ENCODE measurements at regions not wholly inside any gene's neighbourhood (a gene's known extent, or its start where the extent isn't known, plus 50 kb on each side); places are given as distances from the start of the nearest gene placed in this dataset.

DNA sequence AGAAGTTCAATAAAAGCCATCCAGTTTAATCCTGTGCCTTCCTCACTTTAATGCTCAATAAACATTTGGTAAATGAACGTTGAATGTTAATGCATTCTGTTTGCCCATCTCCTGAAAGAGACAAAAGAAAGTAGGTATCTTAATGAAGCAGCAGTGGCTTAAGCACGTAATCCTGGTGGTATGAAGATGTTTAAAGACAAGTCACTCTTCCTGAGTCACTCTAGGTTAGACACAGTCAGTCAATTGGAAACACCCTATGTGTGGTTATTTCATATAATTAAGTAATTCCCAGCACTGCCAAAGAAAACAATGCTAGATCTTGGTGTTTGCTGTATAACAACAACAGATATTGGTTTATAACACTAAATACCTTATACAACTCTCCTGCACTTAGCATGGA lies 334.0 kb upstream of the FMN2 start:
- Mint-ChIP-seq H3K9me3 (peaks cover 8% of the 10 kb centered on the region), H3K27ac (no peak overlapping the region), H3K36me3 (peaks cover 3% of the 10 kb centered on the region), H3K27me3 (ENCODE audit: low read depth) (no peaks in the 10 kb centered on the region), H3K4me3 (no peak overlapping the region), H3K4me1 (peaks cover 40% of the 10 kb centered on the region)
- DNase-seq (ENCODE audit: low spot score) = no peak
- no peak for ATAC-seq
- POLR2A ChIA-PET = no interaction called here
- CTCF ChIA-PET = no interaction called here
- TF ChIP-seq GRHL2 (CRISPR knock-in tag; IDR thresholded peaks at IDR 0.05; ENCODE audit: insufficient replicate concordance, severe bottlenecking) (no peak), NFYB (CRISPR knock-in tag; conservative IDR thresholded peaks at IDR 0.05; ENCODE audit: low read depth) (no peak), EMX1 (CRISPR knock-in tag; IDR thresholded peaks at IDR 0.05) (no peak), GTF2I (CRISPR knock-in tag; conservative IDR thresholded peaks at IDR 0.05) (no peak), FOXP1 (CRISPR knock-in tag; IDR thresholded peaks at IDR 0.05; ENCODE audit: borderline replicate concordance) (no peak), ZBTB21 (CRISPR knock-in tag; IDR thresholded peaks at IDR 0.05; ENCODE audit: borderline replicate concordance) (no peak), SMAD4 (CRISPR knock-in tag; IDR thresholded peaks at IDR 0.05) (no peak), MYBL2 (CRISPR knock-in tag; IDR thresholded peaks at IDR 0.05) (no peak), SP1 (CRISPR knock-in tag; conservative IDR thresholded peaks at IDR 0.05) (no peak), NR2C2 (CRISPR knock-in tag; IDR thresholded peaks at IDR 0.05) (no peak), TEAD4 (CRISPR knock-in tag; IDR thresholded peaks at IDR 0.05) (no peak), ZNF423 (CRISPR knock-in tag; IDR thresholded peaks at IDR 0.05) (no peak), TP53 (CRISPR knock-in tag; IDR thresholded peaks at IDR 0.05) (no peak), SOX15 (CRISPR knock-in tag; IDR thresholded peaks at IDR 0.05) (no peak), FOXK1 (CRISPR knock-in tag; IDR thresholded peaks at IDR 0.05) (no peak), ZNF121 (CRISPR knock-in tag; IDR thresholded peaks at IDR 0.05) (no peak)
- TF ChIP-seq, protein P1, sequence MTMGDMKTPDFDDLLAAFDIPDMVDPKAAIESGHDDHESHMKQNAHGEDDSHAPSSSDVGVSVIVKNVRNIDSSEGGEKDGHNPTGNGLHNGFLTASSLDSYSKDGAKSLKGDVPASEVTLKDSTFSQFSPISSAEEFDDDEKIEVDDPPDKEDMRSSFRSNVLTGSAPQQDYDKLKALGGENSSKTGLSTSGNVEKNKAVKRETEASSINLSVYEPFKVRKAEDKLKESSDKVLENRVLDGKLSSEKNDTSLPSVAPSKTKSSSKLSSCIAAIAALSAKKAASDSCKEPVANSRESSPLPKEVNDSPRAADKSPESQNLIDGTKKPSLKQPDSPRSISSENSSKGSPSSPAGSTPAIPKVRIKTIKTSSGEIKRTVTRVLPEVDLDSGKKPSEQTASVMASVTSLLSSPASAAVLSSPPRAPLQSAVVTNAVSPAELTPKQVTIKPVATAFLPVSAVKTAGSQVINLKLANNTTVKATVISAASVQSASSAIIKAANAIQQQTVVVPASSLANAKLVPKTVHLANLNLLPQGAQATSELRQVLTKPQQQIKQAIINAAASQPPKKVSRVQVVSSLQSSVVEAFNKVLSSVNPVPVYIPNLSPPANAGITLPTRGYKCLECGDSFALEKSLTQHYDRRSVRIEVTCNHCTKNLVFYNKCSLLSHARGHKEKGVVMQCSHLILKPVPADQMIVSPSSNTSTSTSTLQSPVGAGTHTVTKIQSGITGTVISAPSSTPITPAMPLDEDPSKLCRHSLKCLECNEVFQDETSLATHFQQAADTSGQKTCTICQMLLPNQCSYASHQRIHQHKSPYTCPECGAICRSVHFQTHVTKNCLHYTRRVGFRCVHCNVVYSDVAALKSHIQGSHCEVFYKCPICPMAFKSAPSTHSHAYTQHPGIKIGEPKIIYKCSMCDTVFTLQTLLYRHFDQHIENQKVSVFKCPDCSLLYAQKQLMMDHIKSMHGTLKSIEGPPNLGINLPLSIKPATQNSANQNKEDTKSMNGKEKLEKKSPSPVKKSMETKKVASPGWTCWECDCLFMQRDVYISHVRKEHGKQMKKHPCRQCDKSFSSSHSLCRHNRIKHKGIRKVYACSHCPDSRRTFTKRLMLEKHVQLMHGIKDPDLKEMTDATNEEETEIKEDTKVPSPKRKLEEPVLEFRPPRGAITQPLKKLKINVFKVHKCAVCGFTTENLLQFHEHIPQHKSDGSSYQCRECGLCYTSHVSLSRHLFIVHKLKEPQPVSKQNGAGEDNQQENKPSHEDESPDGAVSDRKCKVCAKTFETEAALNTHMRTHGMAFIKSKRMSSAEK (CRISPR knock-in tag; IDR thresholded peaks at IDR 0.05; ENCODE audit: borderline replicate concordance) = no peak
- TF ChIP-seq, protein P2, sequence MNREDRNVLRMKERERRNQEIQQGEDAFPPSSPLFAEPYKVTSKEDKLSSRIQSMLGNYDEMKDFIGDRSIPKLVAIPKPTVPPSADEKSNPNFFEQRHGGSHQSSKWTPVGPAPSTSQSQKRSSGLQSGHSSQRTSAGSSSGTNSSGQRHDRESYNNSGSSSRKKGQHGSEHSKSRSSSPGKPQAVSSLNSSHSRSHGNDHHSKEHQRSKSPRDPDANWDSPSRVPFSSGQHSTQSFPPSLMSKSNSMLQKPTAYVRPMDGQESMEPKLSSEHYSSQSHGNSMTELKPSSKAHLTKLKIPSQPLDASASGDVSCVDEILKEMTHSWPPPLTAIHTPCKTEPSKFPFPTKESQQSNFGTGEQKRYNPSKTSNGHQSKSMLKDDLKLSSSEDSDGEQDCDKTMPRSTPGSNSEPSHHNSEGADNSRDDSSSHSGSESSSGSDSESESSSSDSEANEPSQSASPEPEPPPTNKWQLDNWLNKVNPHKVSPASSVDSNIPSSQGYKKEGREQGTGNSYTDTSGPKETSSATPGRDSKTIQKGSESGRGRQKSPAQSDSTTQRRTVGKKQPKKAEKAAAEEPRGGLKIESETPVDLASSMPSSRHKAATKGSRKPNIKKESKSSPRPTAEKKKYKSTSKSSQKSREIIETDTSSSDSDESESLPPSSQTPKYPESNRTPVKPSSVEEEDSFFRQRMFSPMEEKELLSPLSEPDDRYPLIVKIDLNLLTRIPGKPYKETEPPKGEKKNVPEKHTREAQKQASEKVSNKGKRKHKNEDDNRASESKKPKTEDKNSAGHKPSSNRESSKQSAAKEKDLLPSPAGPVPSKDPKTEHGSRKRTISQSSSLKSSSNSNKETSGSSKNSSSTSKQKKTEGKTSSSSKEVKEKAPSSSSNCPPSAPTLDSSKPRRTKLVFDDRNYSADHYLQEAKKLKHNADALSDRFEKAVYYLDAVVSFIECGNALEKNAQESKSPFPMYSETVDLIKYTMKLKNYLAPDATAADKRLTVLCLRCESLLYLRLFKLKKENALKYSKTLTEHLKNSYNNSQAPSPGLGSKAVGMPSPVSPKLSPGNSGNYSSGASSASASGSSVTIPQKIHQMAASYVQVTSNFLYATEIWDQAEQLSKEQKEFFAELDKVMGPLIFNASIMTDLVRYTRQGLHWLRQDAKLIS (CRISPR knock-in tag; IDR thresholded peaks at IDR 0.05; ENCODE audit: borderline replicate concordance) = no peak
- TF ChIP-seq, protein P3, sequence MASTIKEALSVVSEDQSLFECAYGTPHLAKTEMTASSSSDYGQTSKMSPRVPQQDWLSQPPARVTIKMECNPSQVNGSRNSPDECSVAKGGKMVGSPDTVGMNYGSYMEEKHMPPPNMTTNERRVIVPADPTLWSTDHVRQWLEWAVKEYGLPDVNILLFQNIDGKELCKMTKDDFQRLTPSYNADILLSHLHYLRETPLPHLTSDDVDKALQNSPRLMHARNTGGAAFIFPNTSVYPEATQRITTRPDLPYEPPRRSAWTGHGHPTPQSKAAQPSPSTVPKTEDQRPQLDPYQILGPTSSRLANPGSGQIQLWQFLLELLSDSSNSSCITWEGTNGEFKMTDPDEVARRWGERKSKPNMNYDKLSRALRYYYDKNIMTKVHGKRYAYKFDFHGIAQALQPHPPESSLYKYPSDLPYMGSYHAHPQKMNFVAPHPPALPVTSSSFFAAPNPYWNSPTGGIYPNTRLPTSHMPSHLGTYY (CRISPR knock-in tag; IDR thresholded peaks at IDR 0.05) = no peak

DNA sequence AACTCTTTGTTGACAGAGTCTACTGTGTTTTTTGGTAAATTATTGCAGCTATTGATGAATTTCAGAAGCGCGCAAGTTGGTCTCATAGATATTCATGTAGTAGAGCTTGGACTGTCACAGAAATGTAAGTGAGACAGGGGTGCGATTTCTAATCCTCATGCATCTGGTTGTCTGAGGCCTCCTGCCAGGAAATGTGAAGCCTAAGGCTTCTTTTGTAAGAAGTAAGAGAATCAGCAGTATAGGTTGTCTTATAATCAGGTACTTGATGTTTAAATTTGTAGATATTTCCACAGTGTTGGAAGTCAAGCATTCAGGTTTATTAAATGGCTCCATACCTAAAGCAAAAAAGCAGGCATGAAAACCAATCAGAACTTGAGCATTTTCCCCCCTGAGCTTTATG lies 332.9 kb upstream of the FMN2 start:
- no peak overlapping the region for H3K27ac Mint-ChIP-seq
- no peaks in the 10 kb centered on the region for H3K27me3 Mint-ChIP-seq (ENCODE audit: low read depth)
- ATAC-seq (no peak), DNase-seq (ENCODE audit: low spot score) (no peak)
- H3K36me3 Mint-ChIP-seq = no peaks in the 10 kb centered on the region; the same call in 1 of the 2 replicates
- H3K4me1 Mint-ChIP-seq = peaks cover 40% of the 10 kb centered on the region
- peaks cover 2% of the 10 kb centered on the region; the same call in 1 of the 2 replicates for H3K9me3 Mint-ChIP-seq
- ChIA-PET CTCF (no interaction called here), POLR2A (no interaction called here)
- H3K4me3 Mint-ChIP-seq = no peak overlapping the region
- TF ChIP-seq ZNF423 (CRISPR knock-in tag; IDR thresholded peaks at IDR 0.05) (no peak), TCF7 (CRISPR knock-in tag; IDR thresholded peaks at IDR 0.05; ENCODE audit: low read depth) (no peak)
- TF ChIP-seq, protein P4, sequence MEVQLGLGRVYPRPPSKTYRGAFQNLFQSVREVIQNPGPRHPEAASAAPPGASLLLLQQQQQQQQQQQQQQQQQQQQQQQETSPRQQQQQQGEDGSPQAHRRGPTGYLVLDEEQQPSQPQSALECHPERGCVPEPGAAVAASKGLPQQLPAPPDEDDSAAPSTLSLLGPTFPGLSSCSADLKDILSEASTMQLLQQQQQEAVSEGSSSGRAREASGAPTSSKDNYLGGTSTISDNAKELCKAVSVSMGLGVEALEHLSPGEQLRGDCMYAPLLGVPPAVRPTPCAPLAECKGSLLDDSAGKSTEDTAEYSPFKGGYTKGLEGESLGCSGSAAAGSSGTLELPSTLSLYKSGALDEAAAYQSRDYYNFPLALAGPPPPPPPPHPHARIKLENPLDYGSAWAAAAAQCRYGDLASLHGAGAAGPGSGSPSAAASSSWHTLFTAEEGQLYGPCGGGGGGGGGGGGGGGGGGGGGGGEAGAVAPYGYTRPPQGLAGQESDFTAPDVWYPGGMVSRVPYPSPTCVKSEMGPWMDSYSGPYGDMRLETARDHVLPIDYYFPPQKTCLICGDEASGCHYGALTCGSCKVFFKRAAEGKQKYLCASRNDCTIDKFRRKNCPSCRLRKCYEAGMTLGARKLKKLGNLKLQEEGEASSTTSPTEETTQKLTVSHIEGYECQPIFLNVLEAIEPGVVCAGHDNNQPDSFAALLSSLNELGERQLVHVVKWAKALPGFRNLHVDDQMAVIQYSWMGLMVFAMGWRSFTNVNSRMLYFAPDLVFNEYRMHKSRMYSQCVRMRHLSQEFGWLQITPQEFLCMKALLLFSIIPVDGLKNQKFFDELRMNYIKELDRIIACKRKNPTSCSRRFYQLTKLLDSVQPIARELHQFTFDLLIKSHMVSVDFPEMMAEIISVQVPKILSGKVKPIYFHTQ (CRISPR knock-in tag; IDR thresholded peaks at IDR 0.05) = no peak
- TF ChIP-seq, protein P5, sequence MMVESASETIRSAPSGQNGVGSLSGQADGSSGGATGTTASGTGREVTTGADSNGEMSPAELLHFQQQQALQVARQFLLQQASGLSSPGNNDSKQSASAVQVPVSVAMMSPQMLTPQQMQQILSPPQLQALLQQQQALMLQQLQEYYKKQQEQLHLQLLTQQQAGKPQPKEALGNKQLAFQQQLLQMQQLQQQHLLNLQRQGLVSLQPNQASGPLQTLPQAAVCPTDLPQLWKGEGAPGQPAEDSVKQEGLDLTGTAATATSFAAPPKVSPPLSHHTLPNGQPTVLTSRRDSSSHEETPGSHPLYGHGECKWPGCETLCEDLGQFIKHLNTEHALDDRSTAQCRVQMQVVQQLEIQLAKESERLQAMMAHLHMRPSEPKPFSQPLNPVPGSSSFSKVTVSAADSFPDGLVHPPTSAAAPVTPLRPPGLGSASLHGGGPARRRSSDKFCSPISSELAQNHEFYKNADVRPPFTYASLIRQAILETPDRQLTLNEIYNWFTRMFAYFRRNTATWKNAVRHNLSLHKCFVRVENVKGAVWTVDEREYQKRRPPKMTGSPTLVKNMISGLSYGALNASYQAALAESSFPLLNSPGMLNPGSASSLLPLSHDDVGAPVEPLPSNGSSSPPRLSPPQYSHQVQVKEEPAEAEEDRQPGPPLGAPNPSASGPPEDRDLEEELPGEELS (CRISPR knock-in tag; IDR thresholded peaks at IDR 0.05) = no peak

All from WTC11 (cell line).